Stomach smooth muscle (tissue), 2 donors: ENCODE measurements at regions not wholly inside any gene's neighbourhood (a gene's known extent, or its start where the extent isn't known, plus 50 kb on each side); places are given as distances from the start of the nearest gene placed in this dataset.
"Not testable (repeated sequence)": the region's sequence is repeated elsewhere in the genome, so short reads cannot be mapped to it uniquely, and the experiment has no call there.

Experiments
- H3K27ac ChIP-seq: one replicate; pipeline ENCODE4 v1.7.0; 2013; ENCODE audit warnings: mild to moderate bottlenecking, low read length, inconsistent platforms
- H3K27me3 ChIP-seq, 2 donors: one replicate each; pipeline ENCODE4 v1.7.0; 2013; ENCODE audit warnings: low read length in 2 of 2; ENCODE audit not compliant: insufficient read depth in 2 of 2, control insufficient read depth in 1 of 2
- H3K36me3 ChIP-seq, 2 donors: one replicate each; pipeline ENCODE4 v1.7.0; 2013; ENCODE audit warnings: low read length in 2 of 2; ENCODE audit not compliant: control insufficient read depth in 2 of 2, insufficient read depth in 2 of 2
- H3K4me1 ChIP-seq: one replicate; pipeline ENCODE4 v1.7.0; 2013; ENCODE audit warnings: low read length; ENCODE audit not compliant: control insufficient read depth, insufficient read depth
- H3K4me3 ChIP-seq, 2 donors: one replicate each; pipeline ENCODE4 v1.7.0; 2013; ENCODE audit warnings: low read length in 2 of 2
- H3K9ac ChIP-seq, 2 donors: one replicate each; pipeline ENCODE4 v1.7.0; 2013; ENCODE audit warnings: low read length in 2 of 2, mild to moderate bottlenecking in 1 of 2
- H3K9me3 ChIP-seq, 2 donors: one replicate each; pipeline ENCODE4 v1.7.0; 2013; ENCODE audit warnings: low read length in 2 of 2; ENCODE audit not compliant: control insufficient read depth in 2 of 2
- donor health status: healthy.
- donor health status: Pancreatic carcinoma.

- Histone ChIP-seq H3K4me1 (no peaks in the 10 kb centered on the region), H3K9me3 (no peaks in the 10 kb centered on the region), H3K27ac (no peak overlapping the region), H3K36me3 (no peaks in the 10 kb centered on the region), H3K27me3 (no peaks in the 10 kb centered on the region), H3K9ac (no peak overlapping the region), H3K4me3 (no peak overlapping the region)
These were observed 156.9 kb downstream of the PLCE1 start for GRCh38 chr10:94150541-94151184.

GRCh38 chr10:94155722-94156271 lies 162.1 kb downstream of the PLCE1 start:
- H3K4me1 ChIP-seq = no peaks in the 10 kb centered on the region
- H3K27ac ChIP-seq = no peak overlapping the region
- no peak overlapping the region for H3K9ac ChIP-seq
- no peaks in the 10 kb centered on the region for H3K9me3 ChIP-seq
- H3K36me3 ChIP-seq = no peaks in the 10 kb centered on the region
- no peak overlapping the region for H3K4me3 ChIP-seq
- H3K27me3 ChIP-seq = no peaks in the 10 kb centered on the region

GRCh38 chr10:94156453-94156852 lies 162.7 kb downstream of the PLCE1 start:
- no peaks in the 10 kb centered on the region for H3K4me1 ChIP-seq
- no peaks in the 10 kb centered on the region for H3K36me3 ChIP-seq
- no peak overlapping the region for H3K27ac ChIP-seq
- no peak overlapping the region for H3K4me3 ChIP-seq
- no peak overlapping the region for H3K9ac ChIP-seq
- H3K27me3 ChIP-seq = no peaks in the 10 kb centered on the region
- no peaks in the 10 kb centered on the region for H3K9me3 ChIP-seq

GRCh38 chr10:94165158-94165611 lies 171.5 kb downstream of the PLCE1 start:
- not testable (repeated sequence) for H3K9ac ChIP-seq, H3K4me3 ChIP-seq, H3K9me3 ChIP-seq, H3K27me3 ChIP-seq, H3K4me1 ChIP-seq, H3K36me3 ChIP-seq, H3K27ac ChIP-seq

GRCh38 chr10:94172332-94172731 lies 178.6 kb downstream of the PLCE1 start:
- H3K4me3 ChIP-seq = no peak overlapping the region
- no peaks in the 10 kb centered on the region for H3K27me3 ChIP-seq
- H3K4me1 ChIP-seq = peaks cover 2% of the 10 kb centered on the region
- H3K36me3 ChIP-seq = peaks cover 0 to 8% of the 10 kb centered on the region in 2 donors
- H3K9ac ChIP-seq = no peak overlapping the region
- H3K9me3 ChIP-seq = no peaks in the 10 kb centered on the region
- no peak overlapping the region for H3K27ac ChIP-seq

GRCh38 chr10:94173594-94173993 lies 179.9 kb downstream of the PLCE1 start:
- Histone ChIP-seq H3K27me3 (no peaks in the 10 kb centered on the region), H3K4me3 (no peak overlapping the region), H3K36me3 (peaks cover 0 to 8% of the 10 kb centered on the region in 2 donors), H3K4me1 (peaks cover 4% of the 10 kb centered on the region), H3K9ac (no peak overlapping the region), H3K9me3 (no peaks in the 10 kb centered on the region), H3K27ac (no peak overlapping the region)

GRCh38 chr10:94174838-94175237 lies 181.1 kb downstream of the PLCE1 start:
- Histone ChIP-seq H3K9ac (no peak overlapping the region), H3K27ac (no peak overlapping the region), H3K27me3 (no peaks in the 10 kb centered on the region), H3K4me3 (no peak overlapping the region), H3K4me1 (peaks cover 6% of the 10 kb centered on the region), H3K9me3 (no peaks in the 10 kb centered on the region), H3K36me3 (peaks cover 0 to 8% of the 10 kb centered on the region in 2 donors)

- H3K9ac ChIP-seq = no peak overlapping the region
- no peaks in the 10 kb centered on the region for H3K27me3 ChIP-seq
- H3K4me3 ChIP-seq = no peak overlapping the region
- H3K4me1 ChIP-seq = peaks cover 6% of the 10 kb centered on the region
- H3K27ac ChIP-seq = no peak overlapping the region
- no peaks in the 10 kb centered on the region for H3K36me3 ChIP-seq
- no peaks in the 10 kb centered on the region for H3K9me3 ChIP-seq
These were observed 184.1 kb downstream of the NOC3L start for GRCh38 chr10:94178475-94179253.

GRCh38 chr10:94180576-94180975 lies 182.2 kb downstream of the NOC3L start:
- H3K36me3 ChIP-seq = no peaks in the 10 kb centered on the region
- H3K27me3 ChIP-seq = no peaks in the 10 kb centered on the region
- peaks cover 6% of the 10 kb centered on the region for H3K4me1 ChIP-seq
- H3K4me3 ChIP-seq = no peak overlapping the region
- no peak overlapping the region for H3K27ac ChIP-seq
- H3K9me3 ChIP-seq = no peaks in the 10 kb centered on the region
- H3K9ac ChIP-seq = no peak overlapping the region

- Histone ChIP-seq H3K36me3 (no peaks in the 10 kb centered on the region), H3K9ac (no peak overlapping the region), H3K4me1 (peaks cover 2% of the 10 kb centered on the region), H3K9me3 (no peaks in the 10 kb centered on the region), H3K27ac (no peak overlapping the region), H3K27me3 (no peaks in the 10 kb centered on the region), H3K4me3 (no peak overlapping the region)
These were observed 179.0 kb downstream of the NOC3L start for GRCh38 chr10:94183666-94184264.
